GM21528 (cell line): ENCODE measurements at regions not wholly inside any gene's neighbourhood (a gene's known extent, or its start where the extent isn't known, plus 50 kb on each side); places are given as distances from the start of the nearest gene placed in this dataset.

ENCODE experiments used
- ATAC-seq: cut with Tn5 transposase; IDR thresholded peaks from one replicate; pipeline ENCODE4 v1.9.1; 2021; ENCODE audit warnings: mild to moderate bottlenecking, moderate library complexity; ENCODE audit not compliant: unreplicated experiment, low FRiP score

GRCh38 chr3:83302091-83302490 is 1540.6 kb upstream of the GBE1 start:
- ATAC-seq: no peak

- no peak for ATAC-seq
These were observed 1556.2 kb upstream of the GBE1 start for GRCh38 chr3:83317605-83318004.

- no peak for ATAC-seq
These were observed 1559.3 kb upstream of the GBE1 start for GRCh38 chr3:83320726-83321125.

- no peak for ATAC-seq
These were observed 1560.0 kb upstream of the GBE1 start for GRCh38 chr3:83321457-83321856.

- ATAC-seq: no peak
These were observed 1560.4 kb upstream of the GBE1 start for GRCh38 chr3:83321891-83322290.

GRCh38 chr3:83354205-83354604 is 1592.8 kb upstream of the GBE1 start:
- ATAC-seq: no peak

- ATAC-seq: no peak
These were observed 1565.5 kb upstream of the CADM2 start for GRCh38 chr3:83393276-83393675.

- no peak for ATAC-seq
These were observed 1554.9 kb upstream of the CADM2 start for GRCh38 chr3:83403927-83404326.

- no peak for ATAC-seq
These were observed 1532.5 kb upstream of the CADM2 start for GRCh38 chr3:83426300-83426699.

- no peak for ATAC-seq
These were observed 1523.8 kb upstream of the CADM2 start for GRCh38 chr3:83434880-83435587.

- no peak for ATAC-seq
These were observed 1520.6 kb upstream of the CADM2 start for GRCh38 chr3:83438188-83438587.

GRCh38 chr3:83453056-83453455 is 1505.7 kb upstream of the CADM2 start:
- ATAC-seq: no peak

- ATAC-seq: no peak
These were observed 1504.4 kb upstream of the CADM2 start for GRCh38 chr3:83454353-83454752.

GRCh38 chr3:83457551-83457950 is 1501.2 kb upstream of the CADM2 start:
- no peak for ATAC-seq

- no peak for ATAC-seq
These were observed 1498.7 kb upstream of the CADM2 start for GRCh38 chr3:83460052-83460451.

- no peak for ATAC-seq
These were observed 1497.4 kb upstream of the CADM2 start for GRCh38 chr3:83461411-83461810.

GRCh38 chr3:83477563-83477962 is 1481.2 kb upstream of the CADM2 start:
- no peak for ATAC-seq

GRCh38 chr3:83482402-83483070 is 1476.3 kb upstream of the CADM2 start:
- ATAC-seq: no peak

- ATAC-seq: no peak
These were observed 1462.3 kb upstream of the CADM2 start for GRCh38 chr3:83496462-83496861.

GRCh38 chr3:83498361-83499016 is 1460.3 kb upstream of the CADM2 start:
- no peak for ATAC-seq

GRCh38 chr3:83500422-83500821 is 1458.4 kb upstream of the CADM2 start:
- no peak for ATAC-seq

GRCh38 chr3:83500931-83501330 is 1457.9 kb upstream of the CADM2 start:
- no peak for ATAC-seq
